ENCODE measurements at regions not wholly inside any gene's neighbourhood (a gene's known extent, or its start where the extent isn't known, plus 50 kb on each side); places are given as distances from the start of the nearest gene placed in this dataset.
"Not testable (repeated sequence)": the region's sequence is repeated elsewhere in the genome, so short reads cannot be mapped to it uniquely, and the experiment has no call there.

- Histone ChIP-seq H3K27me3 (no peaks in the 10 kb centered on the region), H3K4me3 (no peak overlapping the region), H3K27ac (no peak overlapping the region), H3K36me3 (no peaks in the 10 kb centered on the region), H3K9me3 (no peaks in the 10 kb centered on the region), H3K4me1 (no peaks in the 10 kb centered on the region)
- TF ChIP-seq POLR2AphosphoS5 (IDR thresholded peaks at IDR 0.05) (no peak), CTCF (IDR thresholded peaks at IDR 0.05) (no peak)
- ATAC-seq (ENCODE audit: low FRiP score in 2 of 2) (no peak), DNase-seq (no peak)
- WGBS, 2 donors = 70 to 86% methylated on average over 1 of the region's 1 CpG
Observed at GRCh38 chr3:161691677-161692076, 195.1 kb downstream of the OTOL1 start.

GRCh38 chr3:161694682-161695564, 198.3 kb downstream of the OTOL1 start:
- H3K4me1 ChIP-seq = no peaks in the 10 kb centered on the region
- WGBS, 2 donors = 79 to 80% methylated on average over 5 of the region's 5 CpGs
- H3K27ac ChIP-seq = no peak overlapping the region
- no peak overlapping the region for H3K4me3 ChIP-seq
- DNase-seq (no peak), ATAC-seq (ENCODE audit: low FRiP score in 2 of 2) (no peak)
- H3K27me3 ChIP-seq = no peaks in the 10 kb centered on the region
- TF ChIP-seq POLR2A (IDR thresholded peaks at IDR 0.05) (no peak), CTCF (IDR thresholded peaks at IDR 0.05) (no peak), EP300 (IDR thresholded peaks at IDR 0.05) (no peak), POLR2AphosphoS5 (IDR thresholded peaks at IDR 0.05) (no peak)
- no peaks in the 10 kb centered on the region for H3K36me3 ChIP-seq
- no peaks in the 10 kb centered on the region for H3K9me3 ChIP-seq

- no peak overlapping the region for H3K27ac ChIP-seq
- H3K27me3 ChIP-seq = no peaks in the 10 kb centered on the region
- 67 to 75% methylated on average over 1 of the region's 1 CpG for WGBS, 2 donors
Observed at GRCh38 chr3:161695811-161696210, 199.2 kb downstream of the OTOL1 start.

GRCh38 chr3:161700998-161701397, 204.4 kb downstream of the OTOL1 start:
- Histone ChIP-seq H3K36me3 (no peaks in the 10 kb centered on the region), H3K27me3 (no peaks in the 10 kb centered on the region), H3K4me1 (no peaks in the 10 kb centered on the region), H3K27ac (no peak overlapping the region), H3K4me3 (no peak overlapping the region), H3K9me3 (no peaks in the 10 kb centered on the region)
- DNase-seq (no peak), ATAC-seq (ENCODE audit: low FRiP score in 2 of 2) (no peak)
- TF ChIP-seq POLR2A (IDR thresholded peaks at IDR 0.05) (no peak), EP300 (IDR thresholded peaks at IDR 0.05) (no peak), CTCF (IDR thresholded peaks at IDR 0.05) (no peak), POLR2AphosphoS5 (IDR thresholded peaks at IDR 0.05) (no peak)
- 69 to 88% methylated on average over 2 of the region's 2 CpGs for WGBS, 2 donors

More at GRCh38 chr3:161695811-161696210, 199.2 kb downstream of the OTOL1 start:
- ATAC-seq (ENCODE audit: low FRiP score in 2 of 2) (no peak), DNase-seq (no peak)
- Histone ChIP-seq H3K9me3 (no peaks in the 10 kb centered on the region), H3K36me3 (no peaks in the 10 kb centered on the region), H3K4me3 (no peak overlapping the region), H3K4me1 (no peaks in the 10 kb centered on the region)
- TF ChIP-seq EP300 (IDR thresholded peaks at IDR 0.05) (no peak), CTCF (IDR thresholded peaks at IDR 0.05) (no peak), POLR2A (IDR thresholded peaks at IDR 0.05) (no peak), POLR2AphosphoS5 (IDR thresholded peaks at IDR 0.05) (no peak)

GRCh38 chr3:161707253-161707652, 210.6 kb downstream of the OTOL1 start:
- not testable (repeated sequence) for H3K4me3 ChIP-seq; H3K27me3 ChIP-seq; H3K36me3 ChIP-seq; H3K27ac ChIP-seq; H3K4me1 ChIP-seq; ATAC-seq (ENCODE audit: low FRiP score in 2 of 2); H3K9me3 ChIP-seq; DNase-seq
- WGBS, 2 donors = 36 to 53% methylated on average over 3 to 5 of the region's 5 CpGs

All from upper lobe of left lung (tissue), 6 donors.